Natural killer cell (primary cell): ENCODE measurements at regions not wholly inside any gene's neighbourhood (a gene's known extent, or its start where the extent isn't known, plus 50 kb on each side); places are given as distances from the start of the nearest gene placed in this dataset.

Experiments used
- ATAC-seq, 3 donors: fragments of 150-1000 bp in 2 of 3; fragments of 200-7000 bp in 1 of 3; cut with Tn5 transposase; 1 replicate in 1 of 3; 2 replicates in 2 of 3; pipeline ENCODE4 v1.10.0; 2021; ENCODE audit warnings: mild to moderate bottlenecking in 2 of 3, moderate library complexity in 2 of 3
- DNase-seq, 2 donors: peaks; one replicate each; pipeline versions ENCODE4 v3.0.0 to v3.0.0-alpha.2; 2013 to 2021; ENCODE audit warnings: mixed read lengths in 1 of 2
- H3K27ac ChIP-seq: one replicate; pipeline ENCODE4 v1.5.1; 2013; ENCODE audit warnings: mild to moderate bottlenecking, low read length
- H3K27me3 ChIP-seq: one replicate; pipeline ENCODE4 v1.6.1; 2013; ENCODE audit warnings: low read length; ENCODE audit not compliant: control insufficient read depth, insufficient read depth
- H3K36me3 ChIP-seq: one replicate; pipeline ENCODE4 v1.6.1; 2013; ENCODE audit warnings: low read length; ENCODE audit not compliant: control insufficient read depth, insufficient read depth
- H3K4me1 ChIP-seq: one replicate; pipeline ENCODE4 v1.6.1; 2013; ENCODE audit warnings: low read length; ENCODE audit not compliant: control insufficient read depth, insufficient read depth
- H3K4me3 ChIP-seq: one replicate; pipeline ENCODE4 v1.5.1; 2013; ENCODE audit warnings: low read length
- H3K9me3 ChIP-seq: one replicate; pipeline ENCODE4 v1.6.1; 2013; ENCODE audit warnings: low read length; ENCODE audit not compliant: control insufficient read depth, insufficient read depth
- H3K27ac Mint-ChIP-seq, 2 donors: one replicate each; pipeline ENCODE4 v1.8.0; 2022; ENCODE audit warnings: mild to moderate bottlenecking in 2 of 2, mixed read lengths in 2 of 2, moderate library complexity in 1 of 2
- H3K27me3 Mint-ChIP-seq, 2 donors: one replicate each; pipeline ENCODE4 v1.8.0; 2022; ENCODE audit warnings: low read depth in 2 of 2, mixed read lengths in 2 of 2
- H3K36me3 Mint-ChIP-seq: one replicate; pipeline ENCODE4 v1.8.0; 2022; ENCODE audit warnings: mixed read lengths
- H3K4me1 Mint-ChIP-seq, 2 donors: one replicate each; pipeline ENCODE4 v1.8.0; 2022; ENCODE audit warnings: mixed read lengths in 2 of 2
- H3K4me3 Mint-ChIP-seq: one replicate; pipeline ENCODE4 v1.8.0; 2022; ENCODE audit warnings: mild to moderate bottlenecking, moderate library complexity, mixed read lengths
- H3K9me3 Mint-ChIP-seq, 2 donors: one replicate each; pipeline ENCODE4 v1.8.0; 2022; ENCODE audit warnings: mixed read lengths in 2 of 2
- WGBS: methylation state at CpG from one replicate; pipeline ENCODE4 v1.1.7; 2013; ENCODE audit warnings: missing lambda C conversion rate; ENCODE audit not compliant: insufficient coverage; 5-methylcytosine and 5-hydroxymethylcytosine counted together
- intact Hi-C: fragments of 100-400 bp; cut with micrococcal nuclease; formaldehyde crosslinking; loops from one replicate; pipeline ENCODE4 v1.14.2; 2022
- TF ChIP-seq, protein P1 (sequence below): fragments of 200-600 bp; IDR thresholded peaks from one replicate; pipeline ENCODE4 v1.8.0; 2022; ENCODE audit warnings: antibody characterized with exemption

DNA sequence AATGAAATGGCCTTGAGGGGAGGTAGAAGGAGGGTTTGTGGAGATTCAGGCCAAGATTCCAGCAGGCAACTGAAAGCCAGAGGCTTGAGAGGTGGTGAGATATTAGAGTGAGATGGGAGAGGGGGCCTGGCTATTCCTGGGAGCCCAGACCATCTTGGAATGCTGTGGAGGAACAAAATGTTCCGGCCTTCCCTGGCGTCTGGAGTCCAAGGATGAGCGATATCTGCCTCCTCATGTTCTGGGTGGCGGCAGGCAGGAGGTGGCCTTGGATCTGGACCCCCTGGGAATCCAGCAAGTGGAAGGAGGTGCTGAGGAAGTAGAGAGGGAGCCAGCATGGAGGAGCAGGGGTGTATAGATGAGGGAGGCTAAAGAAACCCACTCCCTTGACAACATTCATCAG, 335.9 kb downstream of the CYP26B1 start:
- WGBS: 92% methylated on average over 4 of the region's 4 CpGs
- intact Hi-C loops: no loop called here
- H3K9me3 Mint-ChIP-seq: no peaks in the 10 kb centered on the region

DNA sequence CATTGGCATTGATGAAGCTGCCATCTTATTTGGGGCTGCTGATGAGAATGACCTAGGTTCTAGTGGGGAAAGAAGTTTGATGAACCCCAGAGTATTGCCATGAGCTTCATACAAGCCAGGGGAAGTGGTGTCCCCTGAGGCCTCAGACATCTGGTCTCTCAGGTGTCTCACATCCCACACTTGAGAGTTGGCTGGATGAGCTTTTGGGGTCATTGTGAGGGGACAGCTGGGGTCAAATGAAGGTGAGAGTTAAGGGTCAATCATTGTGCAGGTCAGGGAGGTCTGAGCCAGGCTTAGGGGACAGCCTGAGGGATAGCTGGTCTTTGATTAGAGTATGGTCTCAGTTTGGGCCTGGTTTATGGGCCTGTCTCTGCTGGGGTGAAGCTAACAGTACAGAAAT, 336.5 kb downstream of the CYP26B1 start:
- H3K27me3 ChIP-seq: no peaks in the 10 kb centered on the region
- H3K4me3 ChIP-seq: no peak overlapping the region
- Mint-ChIP-seq H3K4me3 (no peak overlapping the region), H3K9me3 (no peaks in the 10 kb centered on the region), H3K27me3 (peaks cover 0 to 4% of the 10 kb centered on the region in 2 donors), H3K36me3 (no peaks in the 10 kb centered on the region), H3K4me1 (no peaks in the 10 kb centered on the region), H3K27ac (no peak overlapping the region)
- ATAC-seq: no peak
- no peak overlapping the region for H3K27ac ChIP-seq
- DNase-seq: no peak
- H3K36me3 ChIP-seq: no peaks in the 10 kb centered on the region
- no peaks in the 10 kb centered on the region for H3K4me1 ChIP-seq
- no peaks in the 10 kb centered on the region for H3K9me3 ChIP-seq
- TF ChIP-seq, protein P1, sequence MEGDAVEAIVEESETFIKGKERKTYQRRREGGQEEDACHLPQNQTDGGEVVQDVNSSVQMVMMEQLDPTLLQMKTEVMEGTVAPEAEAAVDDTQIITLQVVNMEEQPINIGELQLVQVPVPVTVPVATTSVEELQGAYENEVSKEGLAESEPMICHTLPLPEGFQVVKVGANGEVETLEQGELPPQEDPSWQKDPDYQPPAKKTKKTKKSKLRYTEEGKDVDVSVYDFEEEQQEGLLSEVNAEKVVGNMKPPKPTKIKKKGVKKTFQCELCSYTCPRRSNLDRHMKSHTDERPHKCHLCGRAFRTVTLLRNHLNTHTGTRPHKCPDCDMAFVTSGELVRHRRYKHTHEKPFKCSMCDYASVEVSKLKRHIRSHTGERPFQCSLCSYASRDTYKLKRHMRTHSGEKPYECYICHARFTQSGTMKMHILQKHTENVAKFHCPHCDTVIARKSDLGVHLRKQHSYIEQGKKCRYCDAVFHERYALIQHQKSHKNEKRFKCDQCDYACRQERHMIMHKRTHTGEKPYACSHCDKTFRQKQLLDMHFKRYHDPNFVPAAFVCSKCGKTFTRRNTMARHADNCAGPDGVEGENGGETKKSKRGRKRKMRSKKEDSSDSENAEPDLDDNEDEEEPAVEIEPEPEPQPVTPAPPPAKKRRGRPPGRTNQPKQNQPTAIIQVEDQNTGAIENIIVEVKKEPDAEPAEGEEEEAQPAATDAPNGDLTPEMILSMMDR: no peak
- intact Hi-C loops: no loop called here

More for the DNA sequence above, 335.9 kb downstream of the CYP26B1 start:
- Mint-ChIP-seq H3K4me1 (no peaks in the 10 kb centered on the region), H3K27ac (no peak overlapping the region), H3K27me3 (peaks cover 0 to 4% of the 10 kb centered on the region in 2 donors), H3K4me3 (no peak overlapping the region), H3K36me3 (no peaks in the 10 kb centered on the region)
- TF ChIP-seq, protein P1: no peak
- H3K9me3 ChIP-seq: no peaks in the 10 kb centered on the region
- no peak overlapping the region for H3K27ac ChIP-seq
- DNase-seq (no peak), ATAC-seq (no peak)
- no peaks in the 10 kb centered on the region for H3K27me3 ChIP-seq
- H3K4me3 ChIP-seq: no peak overlapping the region
- no peaks in the 10 kb centered on the region for H3K36me3 ChIP-seq
- no peaks in the 10 kb centered on the region for H3K4me1 ChIP-seq

DNA sequence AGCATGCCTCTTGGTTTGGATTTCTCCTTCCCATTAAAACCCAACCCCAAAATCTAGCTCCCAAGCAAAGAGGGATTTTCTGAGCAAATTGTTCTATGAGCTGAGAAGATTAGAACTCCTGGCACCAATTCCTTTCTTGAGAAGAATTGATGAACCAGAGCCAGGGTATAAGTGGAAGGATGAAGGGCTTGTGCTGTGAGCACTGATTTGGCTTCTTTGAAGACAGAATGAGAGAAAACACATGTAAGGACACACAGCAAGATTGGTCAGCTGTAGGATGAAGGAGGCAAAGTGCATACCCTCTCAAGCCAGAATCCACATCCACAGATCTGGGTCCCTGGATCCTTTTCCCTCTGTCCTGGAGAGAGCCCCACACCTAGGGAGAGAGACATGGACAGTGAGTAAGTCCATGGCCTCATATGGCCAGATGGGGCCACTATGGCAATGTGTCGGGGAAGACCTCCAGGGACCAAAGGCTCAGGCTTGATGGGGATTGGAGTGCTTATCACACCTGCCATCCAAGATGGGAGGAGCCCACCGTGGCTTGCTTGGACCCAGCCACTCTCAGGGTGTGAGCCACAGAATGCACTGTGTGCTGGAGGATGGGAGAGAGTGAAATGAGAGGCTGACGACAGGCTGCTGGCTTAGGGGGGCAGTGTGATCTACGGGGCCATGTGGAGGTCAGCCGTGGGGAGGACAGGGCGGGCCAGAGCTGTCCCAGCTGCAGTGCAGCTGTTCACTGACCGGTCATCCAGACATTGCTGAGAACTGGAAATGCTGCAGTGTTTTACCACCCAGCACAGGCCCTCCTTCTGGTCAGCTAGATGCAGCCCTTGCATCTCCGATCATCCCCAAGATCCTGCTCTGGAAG, 339.8 kb downstream of the CYP26B1 start:
- Mint-ChIP-seq H3K9me3 (no peaks in the 10 kb centered on the region), H3K27me3 (peaks cover 0 to 2% of the 10 kb centered on the region in 2 donors), H3K4me1 (no peaks in the 10 kb centered on the region), H3K27ac (no peak overlapping the region), H3K4me3 (no peak overlapping the region), H3K36me3 (no peaks in the 10 kb centered on the region)
- H3K4me3 ChIP-seq: no peak overlapping the region
- H3K9me3 ChIP-seq: no peaks in the 10 kb centered on the region
- WGBS: 80% methylated on average over 8 of the region's 8 CpGs
- H3K4me1 ChIP-seq: no peaks in the 10 kb centered on the region
- no peaks in the 10 kb centered on the region for H3K27me3 ChIP-seq
- DNase-seq: no peak
- no peaks in the 10 kb centered on the region for H3K36me3 ChIP-seq
- intact Hi-C loops: no loop called here
- no peak for ATAC-seq
- H3K27ac ChIP-seq: no peak overlapping the region
- TF ChIP-seq, protein P1: no peak

DNA sequence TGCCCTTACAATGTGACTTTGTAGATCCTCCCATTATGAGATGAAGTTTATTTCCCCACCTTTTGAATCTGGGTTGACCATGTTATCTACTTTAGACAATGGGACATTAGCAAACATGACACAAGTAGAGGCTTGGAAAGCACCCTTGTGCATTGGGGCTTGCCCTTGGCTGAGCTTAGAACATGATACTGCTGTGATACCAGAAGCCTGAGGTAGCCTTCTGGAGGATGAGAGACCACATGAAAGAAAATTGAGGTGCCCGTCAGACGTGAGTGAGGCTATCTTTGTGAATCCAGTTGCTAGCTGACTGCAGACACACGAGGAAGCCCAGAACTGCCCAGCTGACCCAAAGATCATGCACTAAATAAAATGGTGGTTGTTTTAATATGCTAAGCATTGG, 341.2 kb downstream of the CYP26B1 start:
- TF ChIP-seq, protein P1: no peak
- no peaks in the 10 kb centered on the region for H3K27me3 ChIP-seq
- Mint-ChIP-seq H3K27me3 (peaks cover 0 to 5% of the 10 kb centered on the region in 2 donors), H3K36me3 (no peaks in the 10 kb centered on the region), H3K4me3 (no peak overlapping the region), H3K4me1 (no peaks in the 10 kb centered on the region), H3K9me3 (no peaks in the 10 kb centered on the region), H3K27ac (no peak overlapping the region)
- no peak overlapping the region for H3K27ac ChIP-seq
- H3K4me1 ChIP-seq: no peaks in the 10 kb centered on the region
- H3K4me3 ChIP-seq: no peak overlapping the region
- ATAC-seq: no peak
- no peaks in the 10 kb centered on the region for H3K9me3 ChIP-seq
- intact Hi-C loops: no loop called here
- DNase-seq: no peak
- H3K36me3 ChIP-seq: no peaks in the 10 kb centered on the region
- WGBS: 52% methylated on average over 3 of the region's 3 CpGs
